TTC549 (cell line): ENCODE measurements at regions not wholly inside any gene's neighbourhood (a gene's known extent, or its start where the extent isn't known, plus 50 kb on each side); places are given as distances from the start of the nearest gene placed in this dataset.

ENCODE experiments used
- FAIRE-seq: peaks from 2 replicates; lab custom pipeline; 2012; peaks lifted over from hg19 to GRCh38; lab: Jason Lieb, UNC

GRCh38 chr7:67690700-67691099 is 694.1 kb downstream of the TYW1 start:
- FAIRE-seq, result no peak

DNA sequence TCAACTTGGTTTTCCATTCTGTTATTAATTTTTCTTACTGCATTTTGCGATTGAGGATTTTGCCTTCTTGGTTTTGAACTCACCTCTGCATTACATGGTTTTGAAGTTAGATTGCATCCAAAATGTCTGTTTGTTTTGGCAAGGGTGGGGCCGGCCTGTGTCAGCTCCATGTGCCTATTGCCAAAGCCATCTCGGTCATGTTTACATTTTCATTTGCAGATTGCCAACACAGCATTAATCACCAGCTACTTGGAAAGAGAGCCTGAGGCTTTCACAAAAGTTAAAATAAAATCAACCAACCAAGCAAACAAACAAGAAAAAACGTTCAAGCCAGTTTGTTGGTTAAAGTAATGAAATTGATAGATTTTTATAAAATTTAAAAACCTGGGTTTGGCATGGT is 695.8 kb downstream of the TYW1 start:
- no peak for FAIRE-seq

GRCh38 chr7:67696124-67696523 is 699.5 kb downstream of the TYW1 start:
- no peak for FAIRE-seq

- FAIRE-seq, result no peak
These were observed 700.2 kb downstream of the TYW1 start for GRCh38 chr7:67696878-67697277.

DNA sequence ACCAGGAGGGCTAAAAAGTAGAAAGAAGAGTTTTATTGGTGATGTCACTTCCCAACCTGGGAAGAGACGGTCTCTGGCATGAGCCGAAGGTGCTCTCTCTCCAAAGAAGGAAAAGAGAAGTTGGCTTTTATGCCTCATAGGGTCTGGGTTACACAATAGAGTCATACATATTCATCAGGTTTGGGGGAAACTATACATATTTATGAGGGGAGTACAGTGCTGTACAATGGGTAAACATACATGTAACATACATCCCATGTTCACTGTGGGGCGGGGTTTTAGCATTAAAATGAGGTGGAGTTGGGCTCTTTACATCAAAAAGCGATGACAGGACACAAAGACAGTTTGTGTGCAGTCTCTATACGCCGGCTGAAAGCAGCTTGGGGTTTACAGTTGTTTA is 701.7 kb downstream of the TYW1 start:
- FAIRE-seq, result no peak

DNA sequence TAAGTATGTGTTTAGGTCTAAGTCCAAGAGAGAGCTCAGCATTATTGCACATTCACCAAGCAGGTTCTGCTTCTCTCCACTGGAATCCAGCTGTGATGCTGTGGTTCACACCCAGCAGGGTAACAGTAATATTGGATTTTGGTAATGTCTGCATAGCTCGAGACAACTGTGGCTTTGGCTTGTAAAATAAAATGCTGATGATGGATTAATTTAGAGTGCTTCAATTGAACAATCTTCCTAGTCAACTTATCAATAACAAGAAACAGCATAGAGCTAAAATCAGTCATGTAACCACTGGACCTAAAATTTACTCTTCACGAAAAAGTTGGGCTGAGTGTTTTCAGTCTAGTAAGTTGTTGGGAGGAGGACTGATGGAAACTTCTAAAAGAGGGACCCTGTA is 709.2 kb downstream of the TYW1 start:
- no peak for FAIRE-seq

DNA sequence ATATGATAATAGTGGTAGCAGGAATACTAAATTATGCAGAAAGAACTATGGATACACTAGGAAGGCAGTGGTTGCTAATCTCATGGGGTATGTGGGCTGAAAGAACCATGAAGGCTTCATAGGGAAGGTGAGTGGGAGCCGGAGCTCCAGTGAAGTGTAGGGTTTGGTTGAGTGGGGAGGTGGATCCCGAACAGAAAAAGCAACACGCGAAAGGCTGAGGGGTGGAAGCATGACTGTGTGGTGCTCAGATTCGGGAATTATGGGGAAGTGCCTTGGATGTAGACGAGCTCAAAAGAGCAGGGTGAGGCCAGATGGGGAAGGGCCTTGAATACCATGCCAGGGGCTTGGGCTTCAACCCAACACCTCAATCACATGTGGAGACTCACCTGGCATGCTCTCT is 715.1 kb downstream of the TYW1 start:
- FAIRE-seq, result no peak

DNA sequence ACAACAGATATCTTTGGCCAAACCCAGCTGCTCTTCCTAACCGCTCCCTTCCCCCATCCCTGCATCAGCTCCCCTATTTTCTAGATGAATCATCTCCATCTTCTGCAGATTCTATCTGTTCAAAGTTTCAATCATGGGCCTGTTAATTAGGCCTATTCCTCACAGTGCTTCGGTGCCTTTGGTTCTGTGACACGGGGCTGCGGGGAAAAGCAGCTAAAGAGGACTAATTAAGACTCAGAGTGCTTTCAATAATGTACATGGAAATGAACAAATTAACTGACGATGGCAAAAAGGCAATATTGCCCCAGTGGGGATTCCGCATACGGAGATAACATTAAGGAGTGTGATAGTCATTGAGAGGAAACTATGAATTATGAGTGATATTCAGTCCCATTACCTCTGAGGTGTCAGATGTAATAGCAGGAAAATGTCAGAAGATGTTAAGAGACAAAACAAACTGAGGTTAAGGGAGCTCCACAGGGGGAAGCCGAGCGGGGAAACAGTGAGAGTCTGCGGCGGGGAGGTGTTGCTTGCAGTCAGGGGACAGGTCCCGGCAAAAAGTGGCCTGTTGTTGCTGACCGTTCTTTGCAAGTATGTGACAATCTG is 716.9 kb downstream of the TYW1 start:
- no peak for FAIRE-seq

GRCh38 chr7:67716729-67717128 is 720.1 kb downstream of the TYW1 start:
- FAIRE-seq, result no peak

DNA sequence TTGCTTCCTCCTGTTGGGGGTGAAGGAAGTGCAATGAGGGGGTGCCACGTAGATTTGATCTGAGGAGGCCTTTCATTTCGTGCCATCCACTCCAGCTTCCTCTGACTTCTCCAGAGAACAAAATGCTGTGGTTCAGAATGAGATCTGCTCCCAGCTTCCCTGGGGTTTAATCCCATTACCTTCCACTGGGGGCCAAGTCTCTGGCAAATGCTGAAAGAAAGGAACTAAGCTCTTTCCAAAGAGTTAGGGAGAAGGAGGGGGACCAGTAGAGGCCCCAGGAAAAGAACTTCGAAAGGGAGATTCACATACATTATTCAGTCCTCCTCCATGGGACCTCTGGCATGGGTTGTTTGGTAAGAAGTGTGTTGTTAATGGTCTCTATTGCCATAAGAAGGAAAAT is 727.0 kb downstream of the TYW1 start:
- FAIRE-seq, result no peak

DNA sequence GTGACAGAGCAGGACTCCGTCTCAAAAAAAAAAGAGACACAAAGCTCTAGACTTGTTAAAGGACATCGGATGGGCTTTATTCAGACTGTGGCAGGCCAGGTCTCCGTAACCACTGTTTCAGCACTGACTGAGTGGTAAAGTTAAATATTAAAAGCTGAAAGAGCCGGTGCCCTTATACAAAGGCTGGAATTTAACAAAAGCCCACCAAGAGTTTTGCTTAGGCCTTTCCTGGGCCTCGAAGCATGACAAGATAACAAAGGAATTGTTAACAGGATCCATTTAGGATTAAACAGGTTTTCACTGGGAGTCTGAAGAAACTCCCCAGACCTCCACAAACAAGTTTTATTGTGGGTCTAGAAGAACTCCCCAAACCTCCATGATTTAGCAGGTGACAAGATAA is 727.8 kb downstream of the TYW1 start:
- FAIRE-seq, result no peak

DNA sequence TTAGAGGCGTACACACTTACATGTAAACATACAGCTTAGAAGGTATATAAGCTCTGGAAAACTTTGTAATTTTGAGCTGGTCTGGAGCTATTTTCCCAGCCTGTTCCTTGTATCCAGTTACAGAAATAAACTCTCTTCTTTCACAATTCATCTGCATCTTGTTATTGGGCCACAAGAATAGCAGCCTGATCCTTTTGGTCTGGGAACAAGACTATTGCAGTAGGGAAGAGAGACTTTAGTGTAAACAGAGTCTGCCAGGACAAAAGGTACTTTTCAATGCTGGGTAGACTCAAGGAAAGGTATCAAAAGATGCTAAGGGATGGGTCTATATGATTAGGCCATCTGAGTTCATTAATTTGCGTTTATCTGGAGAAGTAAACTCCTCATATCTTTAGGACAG is 728.3 kb downstream of the TYW1 start:
- no peak for FAIRE-seq

- FAIRE-seq, result no peak
These were observed 728.8 kb downstream of the TYW1 start for GRCh38 chr7:67725423-67725822.

GRCh38 chr7:67729771-67730170 is 733.1 kb downstream of the TYW1 start:
- FAIRE-seq, result no peak

DNA sequence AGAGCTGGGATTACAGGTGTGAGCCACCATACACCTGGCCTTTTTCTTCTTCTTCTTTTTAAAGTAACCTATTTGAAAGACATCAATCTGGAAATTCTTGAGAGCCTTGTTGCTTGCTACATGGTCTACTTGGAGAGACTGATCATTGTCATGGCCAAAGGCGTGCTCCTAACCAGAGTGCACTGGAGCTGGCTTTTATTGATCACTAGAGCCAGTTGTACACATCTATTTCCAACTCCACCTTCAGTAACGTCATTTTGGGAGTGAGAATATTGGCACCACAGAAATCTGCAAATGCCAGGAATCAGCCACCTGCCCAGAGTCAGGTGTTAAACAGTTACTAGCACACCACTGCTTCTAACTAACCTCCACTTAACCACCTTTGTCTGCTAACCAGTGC is 735.1 kb downstream of the TYW1 start:
- no peak for FAIRE-seq

GRCh38 chr7:67732898-67733297 is 736.3 kb downstream of the TYW1 start:
- FAIRE-seq, result no peak

DNA sequence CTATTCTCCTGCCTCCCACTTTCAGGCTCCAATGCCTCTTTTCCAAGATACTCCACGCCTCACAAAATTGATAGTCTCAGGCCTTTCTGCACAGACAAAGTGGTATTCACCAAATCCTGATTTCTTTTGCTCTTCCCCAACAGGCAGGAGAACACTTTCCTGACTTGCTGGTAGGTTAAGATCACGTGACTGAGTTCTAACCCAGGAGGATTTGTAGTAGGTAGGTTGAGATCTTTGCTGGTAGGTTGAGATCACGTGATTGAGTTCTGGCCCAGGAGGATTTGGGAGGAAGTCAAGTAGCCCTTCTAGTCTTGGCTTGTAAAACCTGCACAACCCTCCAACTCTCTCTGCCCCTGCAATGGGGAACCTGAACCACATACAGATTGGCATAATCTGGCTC is 741.5 kb downstream of the TYW1 start:
- no peak for FAIRE-seq

- FAIRE-seq, result no peak
These were observed 742.3 kb downstream of the TYW1 start for GRCh38 chr7:67738958-67739357.

DNA sequence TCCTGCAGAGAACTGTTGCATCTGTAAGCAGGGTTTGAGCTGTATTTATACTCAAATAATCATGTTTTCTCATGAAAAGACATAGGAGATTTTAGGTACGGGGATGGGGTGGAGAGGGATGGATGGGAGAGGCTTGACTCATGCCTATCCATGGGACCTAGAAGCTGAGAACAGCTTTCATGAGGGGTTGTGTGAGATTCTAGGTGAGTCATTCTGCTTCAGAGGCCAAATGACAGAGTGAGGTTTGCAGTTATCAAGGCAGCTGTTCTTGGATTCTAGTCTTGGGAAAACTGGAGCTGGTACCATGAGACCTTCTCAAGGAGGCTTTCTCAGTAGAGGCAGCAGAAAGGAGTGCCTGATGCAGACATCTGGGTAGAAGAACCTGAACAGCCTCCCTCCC is 746.9 kb downstream of the TYW1 start:
- no peak for FAIRE-seq

DNA sequence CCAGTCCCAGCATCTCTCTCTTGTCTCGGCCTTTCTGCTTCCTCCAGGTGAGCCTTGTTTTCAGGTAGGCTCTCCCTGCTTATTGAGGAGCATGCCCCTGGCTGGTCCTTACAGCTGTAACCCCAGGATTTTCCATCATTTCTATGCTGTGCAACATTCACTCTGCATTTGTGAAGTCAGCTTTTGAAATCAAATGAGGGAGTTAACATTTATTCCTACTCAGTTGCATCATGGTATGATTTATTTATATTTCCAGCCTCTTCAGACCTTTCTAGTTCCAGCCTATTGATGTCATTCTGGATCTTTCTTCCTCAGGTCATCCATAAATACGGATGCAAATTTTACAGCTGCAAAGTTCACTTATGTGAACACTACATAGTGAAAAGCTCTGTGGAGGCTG is 755.6 kb downstream of the TYW1 start:
- FAIRE-seq, result no peak

- no peak for FAIRE-seq
These were observed 757.3 kb downstream of the TYW1 start for GRCh38 chr7:67753891-67754290.

DNA sequence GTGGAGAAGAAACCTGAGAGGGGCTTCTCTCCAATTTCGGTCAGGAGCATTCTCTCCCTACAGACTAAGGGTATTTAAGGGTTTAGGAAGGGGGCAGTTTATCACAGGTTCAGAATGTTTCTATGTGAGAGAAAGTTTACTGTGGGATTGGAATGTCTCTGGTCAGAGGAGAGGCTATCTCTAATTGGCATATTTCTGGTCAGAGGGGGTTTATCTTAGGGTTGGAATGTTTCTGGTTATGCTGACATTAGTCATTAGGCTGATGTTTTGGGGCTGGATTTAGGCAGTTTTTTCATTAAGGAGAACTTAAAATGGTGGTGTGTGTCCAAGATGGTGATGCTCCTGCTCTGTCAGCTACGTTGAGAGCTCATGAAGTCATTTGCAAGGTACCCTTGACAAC is 758.0 kb downstream of the TYW1 start:
- FAIRE-seq, result no peak

DNA sequence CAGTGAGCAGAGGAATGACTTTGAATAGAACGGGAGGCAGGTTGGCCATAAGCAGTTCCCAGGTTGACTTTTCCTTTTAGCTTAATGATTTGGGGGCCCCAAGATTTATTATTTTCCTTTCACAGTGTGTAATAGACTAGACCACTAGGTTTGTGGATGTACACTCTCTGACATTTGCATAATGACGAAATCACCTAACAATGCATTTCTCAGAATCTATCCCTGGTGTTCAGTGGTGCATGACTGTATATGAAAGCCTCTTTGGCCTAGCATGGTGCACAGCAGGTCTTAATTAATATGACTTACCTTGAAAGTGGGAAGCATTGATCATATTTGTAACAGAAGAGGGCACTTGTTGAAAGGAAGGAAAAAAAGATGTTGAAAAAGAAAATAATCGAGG is 761.9 kb downstream of the TYW1 start:
- FAIRE-seq, result no peak

DNA sequence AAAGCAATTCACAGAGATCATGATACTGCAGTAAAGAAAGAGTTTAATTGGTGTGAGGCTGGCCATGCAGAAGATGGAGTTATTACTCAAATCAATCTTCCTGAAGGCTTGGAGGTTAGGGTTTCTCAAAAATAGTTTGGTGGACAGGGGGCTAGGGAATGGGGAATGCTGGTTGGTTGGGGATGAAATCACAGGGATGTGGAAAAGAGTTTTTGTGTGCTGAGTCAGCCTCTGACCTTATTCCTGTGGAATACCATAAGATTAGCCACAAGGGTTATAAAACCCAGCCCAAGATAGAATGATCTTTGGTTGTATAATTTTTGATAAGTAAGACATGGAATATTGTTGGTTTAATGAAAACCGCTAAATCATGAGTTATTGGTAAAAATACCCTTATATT is 764.3 kb downstream of the TYW1 start:
- no peak for FAIRE-seq

DNA sequence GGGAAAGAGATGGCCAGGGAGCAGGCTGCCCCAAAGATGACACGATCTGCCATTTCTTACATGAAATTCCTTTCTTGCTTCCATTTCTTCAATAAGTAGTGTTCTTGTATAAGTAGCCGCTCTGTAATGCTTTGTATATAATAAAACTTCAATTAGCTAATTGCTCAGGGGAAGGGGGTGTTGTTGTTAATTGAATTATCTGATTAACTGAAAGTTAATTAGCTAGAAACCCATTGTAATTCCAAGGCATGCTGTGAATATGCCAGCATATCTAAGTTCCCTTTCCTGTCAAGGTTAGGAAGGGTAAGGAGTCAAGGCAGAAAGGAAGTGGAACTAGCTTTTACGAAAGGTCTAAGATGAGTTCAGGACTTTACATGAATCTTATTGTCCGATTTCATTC is 765.9 kb downstream of the TYW1 start:
- no peak for FAIRE-seq
